Right lobe of liver (tissue), 6 donors: ENCODE measurements at regions not wholly inside any gene's neighbourhood (a gene's known extent, or its start where the extent isn't known, plus 50 kb on each side); places are given as distances from the start of the nearest gene placed in this dataset.

Experiments
- ATAC-seq, 4 donors: fragments of 200-7000 bp; cut with Tn5 transposase; one replicate each; pipeline ENCODE4 v1.9.1; 2020; ENCODE audit warnings: mild to moderate bottlenecking in 4 of 4, moderate library complexity in 4 of 4
- DNase-seq, 3 donors: peaks; one replicate each; pipeline ENCODE4 v3.0.0-alpha.2; 2020
- H3K27ac ChIP-seq, 3 donors: fragments of 200-600 bp; one replicate each; pipeline ENCODE4 v1.8.0; 2022
- H3K27me3 ChIP-seq, 2 donors: fragments of 200-600 bp; one replicate each; pipeline ENCODE4 v1.8.0; 2022
- H3K36me3 ChIP-seq, 4 donors: fragments of 200-600 bp; sonication (generic) in 1 of 4; one replicate each; pipeline versions ENCODE4 v1.5.1 to v1.8.0; 2017 to 2022; ENCODE audit warnings: control low read depth in 1 of 4
- H3K4me1 ChIP-seq, 4 donors: fragments of 200-600 bp; sonication (generic) in 1 of 4; one replicate each; pipeline versions ENCODE4 v1.5.1 to v1.8.0; 2017 to 2022; ENCODE audit warnings: control low read depth in 1 of 4
- H3K4me3 ChIP-seq, 3 donors: fragments of 200-600 bp; one replicate each; pipeline ENCODE4 v1.8.0; 2022
- H3K9me3 ChIP-seq, 4 donors: fragments of 200-600 bp; sonication (generic) in 1 of 4; one replicate each; pipeline versions ENCODE4 v1.5.1 to v1.8.0; 2017 to 2022; ENCODE audit warnings: control low read depth in 1 of 4
- POLR2A ChIP-seq: fragments of 450-650 bp; IDR thresholded peaks from one replicate; pipeline ENCODE4 v1.6.1; 2017; ENCODE audit warnings: antibody characterized with exemption, mild to moderate bottlenecking
- WGBS: methylation state at CpG from one replicate; pipeline ENCODE4 v1.1.6; 2018; ENCODE audit warnings: low coverage, low lambda C conversion rate; ENCODE audit not compliant: insufficient coverage; ENCODE audit errors: missing lambda C conversion rate; 5-methylcytosine and 5-hydroxymethylcytosine counted together
- intact Hi-C, 2 donors: fragments of 100-400 bp; cut with DNase I; formaldehyde crosslinking; loops; one replicate each; pipeline versions ENCODE4 v1.11.2 to v1.14.1; 2022
- TF ChIP-seq, protein P1 (sequence below), 4 donors: fragments of 200-600 bp in 3 of 4; fragments of 450-650 bp in 1 of 4; IDR thresholded peaks; one replicate each; pipeline versions ENCODE4 v1.5.1 to v1.8.0; 2016 to 2022; ENCODE audit warnings: antibody characterized with exemption in 4 of 4, mild to moderate bottlenecking in 2 of 4
- donor health status: DM: no; HTN: yes; CAD: no.
- donor health status: DM: no; HTN: no; CAD: no.
- donor health status: DM: no; HTN: no; CAD: no.
- donor health status: DM: no; HTN: yes; CAD: no.
- donor health status: DM: no; HTN: yes; CAD: no.

DNA sequence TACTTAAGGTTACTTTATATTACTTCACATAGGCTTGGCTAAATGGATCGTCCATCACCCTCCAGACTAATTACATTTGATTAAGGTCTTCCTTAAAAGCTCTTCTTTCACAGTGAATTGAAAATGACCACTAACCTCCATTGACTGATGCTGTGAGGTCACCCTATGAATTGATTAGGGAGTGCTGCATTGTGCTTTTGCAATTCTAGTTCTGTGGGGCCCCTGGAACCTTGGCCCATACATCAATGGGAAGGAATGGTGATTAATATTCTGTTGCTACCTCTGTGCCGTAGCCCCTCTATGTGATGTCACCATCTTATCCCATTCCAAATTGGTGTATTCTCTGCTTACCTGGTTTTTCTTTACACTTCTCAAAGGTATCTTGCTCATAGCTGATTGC is 682.2 kb downstream of the SQOR start:
- ATAC-seq = no peak
- intact Hi-C loops = no loop called here
- TF ChIP-seq, protein P1, sequence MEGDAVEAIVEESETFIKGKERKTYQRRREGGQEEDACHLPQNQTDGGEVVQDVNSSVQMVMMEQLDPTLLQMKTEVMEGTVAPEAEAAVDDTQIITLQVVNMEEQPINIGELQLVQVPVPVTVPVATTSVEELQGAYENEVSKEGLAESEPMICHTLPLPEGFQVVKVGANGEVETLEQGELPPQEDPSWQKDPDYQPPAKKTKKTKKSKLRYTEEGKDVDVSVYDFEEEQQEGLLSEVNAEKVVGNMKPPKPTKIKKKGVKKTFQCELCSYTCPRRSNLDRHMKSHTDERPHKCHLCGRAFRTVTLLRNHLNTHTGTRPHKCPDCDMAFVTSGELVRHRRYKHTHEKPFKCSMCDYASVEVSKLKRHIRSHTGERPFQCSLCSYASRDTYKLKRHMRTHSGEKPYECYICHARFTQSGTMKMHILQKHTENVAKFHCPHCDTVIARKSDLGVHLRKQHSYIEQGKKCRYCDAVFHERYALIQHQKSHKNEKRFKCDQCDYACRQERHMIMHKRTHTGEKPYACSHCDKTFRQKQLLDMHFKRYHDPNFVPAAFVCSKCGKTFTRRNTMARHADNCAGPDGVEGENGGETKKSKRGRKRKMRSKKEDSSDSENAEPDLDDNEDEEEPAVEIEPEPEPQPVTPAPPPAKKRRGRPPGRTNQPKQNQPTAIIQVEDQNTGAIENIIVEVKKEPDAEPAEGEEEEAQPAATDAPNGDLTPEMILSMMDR (IDR thresholded peaks at IDR 0.05) = no peak
- no peak for TF ChIP-seq POLR2A
- DNase-seq = no peak
- H3K4me3 ChIP-seq = no peak overlapping the region
- H3K27me3 ChIP-seq = no peaks in the 10 kb centered on the region
- H3K27ac ChIP-seq = no peak overlapping the region
- no peaks in the 10 kb centered on the region for H3K36me3 ChIP-seq
- H3K9me3 ChIP-seq = no peaks in the 10 kb centered on the region
- WGBS = 57% methylated on average over 2 of the region's 2 CpGs
- H3K4me1 ChIP-seq = no peaks in the 10 kb centered on the region

DNA sequence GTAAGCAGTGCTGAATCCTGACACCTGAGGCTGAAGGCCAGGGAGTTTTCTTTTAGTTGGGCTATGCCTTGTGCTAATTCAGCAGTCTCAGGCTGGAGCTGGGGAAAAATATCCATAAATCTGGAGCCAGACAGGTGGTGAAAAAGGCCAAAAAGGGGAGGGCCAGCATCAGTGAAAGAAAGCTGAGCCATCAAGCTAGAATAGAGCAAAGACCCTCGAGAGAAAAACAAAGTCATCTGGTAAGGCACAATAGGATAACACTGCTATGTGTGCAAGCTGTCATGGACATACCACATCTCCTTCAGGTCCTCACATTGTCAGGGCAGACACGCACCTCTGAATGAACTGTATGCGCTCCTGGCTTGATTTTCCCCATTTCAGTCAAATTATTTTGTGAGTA is 687.9 kb downstream of the SQOR start:
- Histone ChIP-seq H3K36me3 (no peaks in the 10 kb centered on the region), H3K9me3 (no peaks in the 10 kb centered on the region), H3K27ac (no peak overlapping the region), H3K27me3 (no peaks in the 10 kb centered on the region), H3K4me3 (no peak overlapping the region), H3K4me1 (no peaks in the 10 kb centered on the region)
- ATAC-seq (no peak), DNase-seq (no peak)
- intact Hi-C loops = no loop called here
- WGBS = 80% methylated on average over 3 of the region's 3 CpGs
- TF ChIP-seq, protein P1 (IDR thresholded peaks at IDR 0.05) = no peak
- TF ChIP-seq POLR2A = no peak

DNA sequence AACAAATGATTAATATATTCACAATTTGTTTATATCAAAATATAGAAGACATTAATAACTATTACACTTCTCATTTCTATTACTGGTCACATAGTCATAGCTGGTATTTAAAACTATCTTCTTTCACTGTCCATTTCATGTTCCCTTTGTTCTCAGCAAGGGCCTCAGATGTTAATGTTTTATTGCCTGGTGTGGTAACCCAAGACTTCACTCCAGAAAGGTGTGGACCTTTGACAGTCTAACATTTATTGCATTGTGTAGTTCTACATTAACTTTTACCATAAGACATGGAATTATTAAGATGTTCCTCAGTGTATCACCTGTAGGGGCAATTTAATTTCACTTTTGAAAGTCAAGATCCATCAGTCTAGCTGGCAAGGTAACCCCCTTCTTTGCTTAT is 691.3 kb downstream of the SQOR start:
- Histone ChIP-seq H3K9me3 (no peaks in the 10 kb centered on the region), H3K27me3 (no peaks in the 10 kb centered on the region), H3K36me3 (no peaks in the 10 kb centered on the region), H3K4me1 (no peaks in the 10 kb centered on the region), H3K27ac (no peak overlapping the region), H3K4me3 (no peak overlapping the region)
- TF ChIP-seq POLR2A = no peak
- TF ChIP-seq, protein P1 (IDR thresholded peaks at IDR 0.05) = no peak
- no peak for DNase-seq
- no peak for ATAC-seq
- intact Hi-C loops = no loop called here

DNA sequence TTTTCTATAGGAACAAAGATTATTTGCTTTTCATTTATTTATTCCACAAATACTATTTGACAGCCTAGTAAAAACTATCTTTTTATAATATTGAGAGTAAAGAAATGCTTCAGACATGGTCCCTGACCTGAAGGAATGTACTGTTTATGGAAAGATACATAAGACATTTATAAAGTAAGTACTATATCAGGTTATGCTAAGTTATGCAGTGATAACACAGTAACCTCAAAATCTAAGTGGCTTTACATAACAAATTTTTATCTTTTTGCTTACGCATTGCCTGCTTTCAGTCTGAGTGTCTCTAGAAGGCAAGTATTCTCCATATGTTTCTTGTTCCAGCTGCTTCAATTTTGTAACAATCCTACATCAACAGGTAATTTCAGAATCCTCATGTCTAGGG is 694.0 kb downstream of the SQOR start:
- DNase-seq = no peak
- Histone ChIP-seq H3K36me3 (no peaks in the 10 kb centered on the region), H3K4me3 (no peak overlapping the region), H3K9me3 (no peaks in the 10 kb centered on the region), H3K27me3 (no peaks in the 10 kb centered on the region), H3K27ac (no peak overlapping the region), H3K4me1 (no peaks in the 10 kb centered on the region)
- intact Hi-C loops = no loop called here
- no peak for TF ChIP-seq POLR2A
- TF ChIP-seq, protein P1 (IDR thresholded peaks at IDR 0.05) = no peak
- no peak for ATAC-seq
- WGBS = 71% methylated on average over 1 of the region's 1 CpG

DNA sequence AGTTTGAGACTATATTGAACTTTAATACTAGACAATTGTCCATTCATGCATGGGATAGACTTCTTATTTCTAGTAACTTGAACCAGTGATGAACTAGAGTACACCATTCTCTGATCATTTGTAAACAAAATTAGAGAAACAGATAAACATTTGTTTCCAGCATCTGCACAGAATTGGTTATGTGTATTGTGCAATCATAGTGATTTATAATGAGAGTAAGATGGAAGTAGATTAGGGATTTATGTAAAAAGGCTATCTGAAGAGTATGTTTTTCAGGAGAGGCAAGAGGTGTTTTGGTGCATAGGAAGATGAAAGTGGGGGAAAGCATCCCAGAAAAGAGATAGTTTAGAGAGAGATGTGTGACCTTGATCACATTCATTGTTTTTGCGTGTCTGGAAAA is 695.0 kb downstream of the SQOR start:
- intact Hi-C loops = no loop called here
- Histone ChIP-seq H3K27ac (no peak overlapping the region), H3K9me3 (no peaks in the 10 kb centered on the region), H3K4me1 (no peaks in the 10 kb centered on the region), H3K36me3 (no peaks in the 10 kb centered on the region), H3K27me3 (no peaks in the 10 kb centered on the region), H3K4me3 (no peak overlapping the region)
- no peak for TF ChIP-seq POLR2A
- TF ChIP-seq, protein P1 (IDR thresholded peaks at IDR 0.05) = no peak
- ATAC-seq (no peak), DNase-seq (no peak)
- WGBS = 65% methylated on average over 1 of the region's 1 CpG
